ENCODE measurements at regions not wholly inside any gene's neighbourhood (a gene's known extent, or its start where the extent isn't known, plus 50 kb on each side); places are given as distances from the start of the nearest gene placed in this dataset.
"Not testable (repeated sequence)": the region's sequence is repeated elsewhere in the genome, so short reads cannot be mapped to it uniquely, and the experiment has no call there.

GRCh38 chr2:143840601-143841000, 679.3 kb downstream of the ZEB2 start:
- intact Hi-C loops (cut with micrococcal nuclease; ENCODE audit: unreplicated experiment) = no loop called here
- TF ChIP-seq CTCF (IDR thresholded peaks at IDR 0.05; ENCODE audit: unreplicated experiment) = no peak
- DNase-seq = no peak

GRCh38 chr2:143840194-143840593, 679.7 kb downstream of the ZEB2 start:
- no peak for DNase-seq
- CTCF ChIA-PET = no interaction called here
- H3K9me3 Mint-ChIP-seq (ENCODE audit: low read depth, unreplicated experiment) = no peaks in the 10 kb centered on the region
- H3K27me3 Mint-ChIP-seq (ENCODE audit: unreplicated experiment) = no peaks in the 10 kb centered on the region
- no peak overlapping the region for H3K4me3 Mint-ChIP-seq (ENCODE audit: low read depth, unreplicated experiment)
- TF ChIP-seq CTCF (IDR thresholded peaks at IDR 0.05; ENCODE audit: unreplicated experiment) = no peak
- no peaks in the 10 kb centered on the region for H3K4me1 Mint-ChIP-seq (ENCODE audit: low read depth, unreplicated experiment)
- no peak overlapping the region for H3K27ac Mint-ChIP-seq (ENCODE audit: unreplicated experiment)
- H3K36me3 Mint-ChIP-seq (ENCODE audit: insufficient read depth, unreplicated experiment) = no peaks in the 10 kb centered on the region
- intact Hi-C loops (cut with micrococcal nuclease; ENCODE audit: unreplicated experiment) = no loop called here
- BruUV-seq (replicated peaks) = no TSS peak

More at GRCh38 chr2:143840601-143841000, 679.3 kb downstream of the ZEB2 start:
- Mint-ChIP-seq H3K9me3 (ENCODE audit: low read depth, unreplicated experiment) (no peaks in the 10 kb centered on the region), H3K36me3 (ENCODE audit: insufficient read depth, unreplicated experiment) (no peaks in the 10 kb centered on the region), H3K4me1 (ENCODE audit: low read depth, unreplicated experiment) (no peaks in the 10 kb centered on the region), H3K4me3 (ENCODE audit: low read depth, unreplicated experiment) (no peak overlapping the region), H3K27ac (ENCODE audit: unreplicated experiment) (no peak overlapping the region), H3K27me3 (ENCODE audit: unreplicated experiment) (no peaks in the 10 kb centered on the region)
- CTCF ChIA-PET = no interaction called here
- BruUV-seq (replicated peaks) = no TSS peak

GRCh38 chr2:143839456-143839855, 680.5 kb downstream of the ZEB2 start:
- CTCF ChIA-PET = no interaction called here
- no peak for TF ChIP-seq CTCF (IDR thresholded peaks at IDR 0.05; ENCODE audit: unreplicated experiment)
- Mint-ChIP-seq H3K27ac (ENCODE audit: unreplicated experiment) (no peak overlapping the region), H3K36me3 (ENCODE audit: insufficient read depth, unreplicated experiment) (no peaks in the 10 kb centered on the region), H3K9me3 (ENCODE audit: low read depth, unreplicated experiment) (no peaks in the 10 kb centered on the region), H3K4me3 (ENCODE audit: low read depth, unreplicated experiment) (no peak overlapping the region), H3K27me3 (ENCODE audit: unreplicated experiment) (no peaks in the 10 kb centered on the region), H3K4me1 (ENCODE audit: low read depth, unreplicated experiment) (no peaks in the 10 kb centered on the region)
- BruUV-seq (replicated peaks) = no TSS peak
- DNase-seq = no peak
- intact Hi-C loops (cut with micrococcal nuclease; ENCODE audit: unreplicated experiment) = no loop called here

GRCh38 chr2:143837055-143837454, 682.9 kb downstream of the ZEB2 start:
- not testable (repeated sequence) for H3K4me3 Mint-ChIP-seq (ENCODE audit: low read depth, unreplicated experiment); BruUV-seq (replicated peaks)

GRCh38 chr2:143835481-143835880, 684.4 kb downstream of the ZEB2 start:
- no peak for TF ChIP-seq CTCF (IDR thresholded peaks at IDR 0.05; ENCODE audit: unreplicated experiment)
- intact Hi-C loops (cut with micrococcal nuclease; ENCODE audit: unreplicated experiment) = no loop called here
- H3K27ac Mint-ChIP-seq (ENCODE audit: unreplicated experiment) = no peak overlapping the region
- no peaks in the 10 kb centered on the region for H3K9me3 Mint-ChIP-seq (ENCODE audit: low read depth, unreplicated experiment)
- BruUV-seq (replicated peaks) = no TSS peak
- CTCF ChIA-PET = interaction anchor here (0.8 kb wide), 1 partner anchor 10 kb away, joined by 3 read pairs; no protein-coding TSS in a partner anchor
- DNase-seq = no peak
- no peaks in the 10 kb centered on the region for H3K4me1 Mint-ChIP-seq (ENCODE audit: low read depth, unreplicated experiment)
- H3K4me3 Mint-ChIP-seq (ENCODE audit: low read depth, unreplicated experiment) = no peak overlapping the region
- H3K27me3 Mint-ChIP-seq (ENCODE audit: unreplicated experiment) = no peaks in the 10 kb centered on the region
- no peaks in the 10 kb centered on the region for H3K36me3 Mint-ChIP-seq (ENCODE audit: insufficient read depth, unreplicated experiment)

More at GRCh38 chr2:143837055-143837454, 682.9 kb downstream of the ZEB2 start:
- CTCF ChIA-PET; H3K36me3 Mint-ChIP-seq (ENCODE audit: insufficient read depth, unreplicated experiment); DNase-seq; H3K27ac Mint-ChIP-seq (ENCODE audit: unreplicated experiment); H3K27me3 Mint-ChIP-seq (ENCODE audit: unreplicated experiment); intact Hi-C loops (cut with micrococcal nuclease; ENCODE audit: unreplicated experiment); H3K4me1 Mint-ChIP-seq (ENCODE audit: low read depth, unreplicated experiment); H3K9me3 Mint-ChIP-seq (ENCODE audit: low read depth, unreplicated experiment): not testable (repeated sequence)
